Keratinocyte (primary cell): ENCODE measurements at regions not wholly inside any gene's neighbourhood (a gene's known extent, or its start where the extent isn't known, plus 50 kb on each side); places are given as distances from the start of the nearest gene placed in this dataset.

ENCODE experiments used
- DNase-seq: peaks from one replicate; pipeline ENCODE4 v3.0.0-alpha.2; 2011; ENCODE audit warnings: low read depth, missing footprints, low spot score
- FAIRE-seq: peaks from 2 replicates; lab custom pipeline; 2011; peaks lifted over from hg19 to GRCh38; lab: Jason Lieb, UNC
- H2AFZ ChIP-seq: 2 replicates; pipeline ENCODE4 v1.6.0; 2012; ENCODE audit warnings: low read length, control low read depth, inconsistent platforms; ENCODE audit not compliant: control insufficient read depth
- H3K27ac ChIP-seq: 2 replicates; pipeline ENCODE4 v1.5.1; 2011; ENCODE audit warnings: low read length; ENCODE audit not compliant: control insufficient read depth, insufficient read depth
- H3K27me3 ChIP-seq: 3 replicates; pipeline ENCODE4 v1.6.0; 2011; ENCODE audit warnings: low read length; ENCODE audit not compliant: control insufficient read depth, insufficient read depth; ENCODE audit errors: extremely low read depth
- H3K36me3 ChIP-seq, 2 experiments: 2 replicates in 1 of 2; 3 replicates in 1 of 2; pipeline ENCODE4 v1.5.1; 2011; ENCODE audit warnings: low read length in 2 of 2, mild to moderate bottlenecking in 1 of 2; ENCODE audit not compliant: control insufficient read depth in 2 of 2, insufficient read depth in 2 of 2; ENCODE audit errors: extremely low read depth in 1 of 2
- H3K4me1 ChIP-seq: 3 replicates; pipeline ENCODE4 v1.5.1; 2011; ENCODE audit warnings: low read length; ENCODE audit not compliant: control insufficient read depth, insufficient read depth; ENCODE audit errors: extremely low read depth
- H3K4me2 ChIP-seq: 3 replicates; pipeline ENCODE4 v1.6.0; 2011; ENCODE audit warnings: low read depth, low read length; ENCODE audit not compliant: control insufficient read depth, insufficient read depth; ENCODE audit errors: extremely low read depth
- H3K4me3 ChIP-seq, 3 experiments: fragments of 200-600 bp in 1 of 3; sonication (generic) in 1 of 3; 2 replicates in 2 of 3; 3 replicates in 1 of 3; pipeline ENCODE4 v1.5.1; 2011 to 2016; ENCODE audit warnings: low read length in 3 of 3, mild to moderate bottlenecking in 3 of 3, control low read depth in 2 of 3, inconsistent platforms in 1 of 3, low read depth in 1 of 3, mixed read lengths in 1 of 3, mixed run types in 1 of 3, moderate library complexity in 1 of 3; ENCODE audit not compliant: control insufficient read depth in 2 of 3, insufficient read depth in 2 of 3; ENCODE audit errors: extremely low read depth in 1 of 3
- H3K79me2 ChIP-seq: 2 replicates; pipeline ENCODE4 v1.6.0; 2012; ENCODE audit warnings: low read length; ENCODE audit not compliant: control insufficient read depth, insufficient read depth
- H3K9ac ChIP-seq: 3 replicates; pipeline ENCODE4 v1.6.0; 2011; ENCODE audit warnings: low read length; ENCODE audit not compliant: control insufficient read depth, insufficient read depth; ENCODE audit errors: extremely low read depth
- H3K9me1 ChIP-seq: 3 replicates; pipeline ENCODE4 v1.6.0; 2011; ENCODE audit warnings: low read length; ENCODE audit not compliant: control insufficient read depth, insufficient read depth; ENCODE audit errors: extremely low read depth
- H3K9me3 ChIP-seq: 2 replicates; pipeline ENCODE4 v1.5.1; 2012; ENCODE audit warnings: low read depth, low read length; ENCODE audit not compliant: control insufficient read depth
- H4K20me1 ChIP-seq: 3 replicates; pipeline ENCODE4 v1.6.0; 2011; ENCODE audit warnings: low read length; ENCODE audit not compliant: control insufficient read depth, insufficient read depth; ENCODE audit errors: extremely low read depth
- CTCF ChIP-seq, 3 experiments: IDR thresholded peaks in 1 of 3; conservative IDR thresholded peaks in 1 of 3; optimal IDR thresholded peaks in 1 of 3; 2 replicates in 2 of 3; 3 replicates in 1 of 3; pipeline versions ENCODE3 to v1.5.1; 2011; ENCODE audit warnings: low read length in 3 of 3, mild to moderate bottlenecking in 3 of 3, moderate library complexity in 2 of 3, control low read depth in 1 of 3, inconsistent platforms in 1 of 3; ENCODE audit not compliant: insufficient read depth in 2 of 3; ENCODE audit errors: extremely low read depth in 1 of 3
- EZH2 ChIP-seq: IDR thresholded peaks from one replicate; pipeline ENCODE4 v1.6.1; 2012; ENCODE audit warnings: inconsistent platforms, mild to moderate bottlenecking, low read length, moderate library complexity
- dilution Hi-C: fragments of 300-500 bp; cut with MboI; formaldehyde crosslinking; loops from one replicate; pipeline ENCODE4 v1.7.0; 2020; ENCODE audit warnings: low sequenced_read_pairs; ENCODE audit not compliant: extremely low pct_ligation_motif_present

- no peaks in the 10 kb centered on the region for H3K36me3 ChIP-seq
- no peak overlapping the region for H3K27ac ChIP-seq
- H3K4me1 ChIP-seq, result no peaks in the 10 kb centered on the region
- dilution Hi-C loops, result no loop called here
- FAIRE-seq (no peak), DNase-seq (no peak)
- no peak for TF ChIP-seq EZH2
- TF ChIP-seq CTCF (optimal IDR thresholded peaks at IDR 0.05 in 1 of 3, IDR thresholded peaks at IDR 0.05 in 1 of 3, conservative IDR thresholded peaks at IDR 0.05 in 1 of 3; ENCODE audit: extremely low read depth in 1 of 3, insufficient read depth in 2 of 3, low read length in 3 of 3), result no peak
- H2AFZ ChIP-seq, result no peak overlapping the region
- H3K4me2 ChIP-seq, result no peak overlapping the region
- H3K9me1 ChIP-seq, result no peaks in the 10 kb centered on the region
- no peaks in the 10 kb centered on the region for H3K9me3 ChIP-seq
- no peaks in the 10 kb centered on the region for H3K27me3 ChIP-seq
- no peak overlapping the region for H3K9ac ChIP-seq
- H3K79me2 ChIP-seq, result no peaks in the 10 kb centered on the region
- no peaks in the 10 kb centered on the region for H4K20me1 ChIP-seq
- no peak overlapping the region for H3K4me3 ChIP-seq
These were observed 58.4 kb upstream of the RAPGEF1 start for GRCh38 chr9:131798246-131798645.

GRCh38 chr9:131794393-131794792 lies 54.5 kb upstream of the RAPGEF1 start:
- H3K27ac ChIP-seq, result no peak overlapping the region
- H4K20me1 ChIP-seq, result no peaks in the 10 kb centered on the region
- H3K9me3 ChIP-seq, result no peaks in the 10 kb centered on the region
- no peak overlapping the region for H3K9ac ChIP-seq
- no peak for TF ChIP-seq EZH2
- TF ChIP-seq CTCF (optimal IDR thresholded peaks at IDR 0.05 in 1 of 3, IDR thresholded peaks at IDR 0.05 in 1 of 3, conservative IDR thresholded peaks at IDR 0.05 in 1 of 3; ENCODE audit: extremely low read depth in 1 of 3, insufficient read depth in 2 of 3, low read length in 3 of 3), result no peak
- H3K4me3 ChIP-seq, result no peak overlapping the region
- H3K9me1 ChIP-seq, result no peaks in the 10 kb centered on the region
- H3K36me3 ChIP-seq, result no peaks in the 10 kb centered on the region
- dilution Hi-C loops, result no loop called here
- H3K27me3 ChIP-seq, result peaks cover 7% of the 10 kb centered on the region
- no peaks in the 10 kb centered on the region for H3K79me2 ChIP-seq
- DNase-seq (no peak), FAIRE-seq (no peak)
- H3K4me2 ChIP-seq, result no peak overlapping the region
- H2AFZ ChIP-seq, result no peak overlapping the region
- H3K4me1 ChIP-seq, result no peaks in the 10 kb centered on the region
